GM12891 (cell line): ENCODE measurements at regions not wholly inside any gene's neighbourhood (a gene's known extent, or its start where the extent isn't known, plus 50 kb on each side); places are given as distances from the start of the nearest gene placed in this dataset.
"Not testable (repeated sequence)": the region's sequence is repeated elsewhere in the genome, so short reads cannot be mapped to it uniquely, and the experiment has no call there.

Source experiments
- DNase-seq: peaks from one replicate; pipeline ENCODE4 v3.0.0; 2011; ENCODE audit warnings: low spot score; ENCODE audit not compliant: insufficient read length
- FAIRE-seq: peaks from 2 replicates; lab custom pipeline; 2011; peaks lifted over from hg19 to GRCh38; lab: Jason Lieb, UNC
- PAX5 ChIP-seq: IDR thresholded peaks from 2 replicates; pipeline ENCODE4 v1.6.1; 2011; ENCODE audit warnings: low read length, moderate library complexity, mild to moderate bottlenecking; ENCODE audit not compliant: insufficient read depth, severe bottlenecking
- POLR2A ChIP-seq: IDR thresholded peaks from 2 replicates; pipeline ENCODE4 v1.6.1; 2011; ENCODE audit warnings: low read depth, low read length, control low read depth
- POLR2AphosphoS5 ChIP-seq: IDR thresholded peaks from 2 replicates; pipeline ENCODE4 v1.6.1; 2011; ENCODE audit warnings: low read depth, low read length, control low read depth
- POU2F2 ChIP-seq: IDR thresholded peaks from 2 replicates; pipeline ENCODE4 v1.6.1; 2011; ENCODE audit warnings: low read depth, mild to moderate bottlenecking, control low read depth, low read length, moderate library complexity
- SPI1 ChIP-seq: IDR thresholded peaks from 2 replicates; pipeline ENCODE4 v1.6.1; 2011; ENCODE audit warnings: low read depth, low read length, control low read depth
- TAF1 ChIP-seq: IDR thresholded peaks from 2 replicates; pipeline ENCODE4 v1.6.1; 2011; ENCODE audit warnings: low read depth, low read length, control low read depth

GRCh38 chr4:151535366-151535765 lies 126.4 kb downstream of the FHIP1A start:
- DNase-seq (no peak), FAIRE-seq (no peak)
- no peak for TF ChIP-seq POLR2A
- TF ChIP-seq POU2F2, result no peak
- no peak for TF ChIP-seq TAF1
- no peak for TF ChIP-seq PAX5
- no peak for TF ChIP-seq POLR2AphosphoS5
- TF ChIP-seq SPI1, result no peak

- FAIRE-seq, result no peak
- DNase-seq, result no peak
- TF ChIP-seq PAX5, result no peak
- no peak for TF ChIP-seq POU2F2
- no peak for TF ChIP-seq POLR2A
Measured at GRCh38 chr4:151537687-151538086, 128.7 kb downstream of the FHIP1A start.

- TF ChIP-seq POLR2A (no peak), PAX5 (no peak), TAF1 (no peak), POLR2AphosphoS5 (no peak), POU2F2 (no peak), SPI1 (no peak)
- FAIRE-seq (no peak), DNase-seq (no peak)
Measured at GRCh38 chr4:151538963-151539362, 130.0 kb downstream of the FHIP1A start.

- DNase-seq (no peak), FAIRE-seq (no peak)
- TF ChIP-seq POU2F2, result no peak
- no peak for TF ChIP-seq POLR2AphosphoS5
- TF ChIP-seq TAF1, result no peak
- TF ChIP-seq POLR2A, result no peak
- TF ChIP-seq SPI1, result no peak
- TF ChIP-seq PAX5, result no peak
Measured at GRCh38 chr4:151540728-151541388, 131.9 kb downstream of the FHIP1A start.

GRCh38 chr4:151541389-151542071 lies 132.6 kb downstream of the FHIP1A start:
- DNase-seq, result no peak
- no peak for TF ChIP-seq PAX5
- TF ChIP-seq POU2F2, result no peak
- no peak for TF ChIP-seq TAF1
- no peak for TF ChIP-seq POLR2AphosphoS5
- no peak for TF ChIP-seq POLR2A
- no peak for TF ChIP-seq SPI1
- no peak for FAIRE-seq

- DNase-seq, result no peak
- no peak for FAIRE-seq
- TF ChIP-seq POU2F2 (no peak), TAF1 (no peak), SPI1 (no peak), POLR2AphosphoS5 (no peak), PAX5 (no peak), POLR2A (no peak)
Measured at GRCh38 chr4:151548708-151549107, 139.7 kb downstream of the FHIP1A start.

- not testable (repeated sequence) for FAIRE-seq, DNase-seq
Measured at GRCh38 chr4:151549378-151549777, 140.4 kb downstream of the FHIP1A start.

- TF ChIP-seq POLR2A (no peak), POU2F2 (no peak)
- no peak for FAIRE-seq
- DNase-seq, result no peak
Measured at GRCh38 chr4:151553874-151554273, 144.9 kb downstream of the FHIP1A start.

- FAIRE-seq, result no peak
Measured at GRCh38 chr4:151555151-151555945, 146.4 kb downstream of the FHIP1A start.

More at GRCh38 chr4:151555151-151555945, 146.4 kb downstream of the FHIP1A start:
- no peak for TF ChIP-seq SPI1
- TF ChIP-seq TAF1, result no peak
- TF ChIP-seq POLR2A, result no peak
- TF ChIP-seq PAX5, result no peak
- no peak for TF ChIP-seq POLR2AphosphoS5
- no peak for TF ChIP-seq POU2F2
- no peak for DNase-seq
